GM18517 (cell line): ENCODE measurements at regions not wholly inside any gene's neighbourhood (a gene's known extent, or its start where the extent isn't known, plus 50 kb on each side); places are given as distances from the start of the nearest gene placed in this dataset.
A peak's percentile ranks its signal among the peaks of the same experiment; 100 is the strongest.
"Not testable (repeated sequence)": the region's sequence is repeated elsewhere in the genome, so short reads cannot be mapped to it uniquely, and the experiment has no call there.

Experiments used
- ATAC-seq: cut with Tn5 transposase; IDR thresholded peaks from one replicate; pipeline ENCODE4 v1.9.1; 2021; ENCODE audit warnings: mild to moderate bottlenecking, moderate library complexity; ENCODE audit not compliant: unreplicated experiment

- ATAC-seq: no peak
Observed at GRCh38 chr5:155826611-155827507, 500.1 kb upstream of the SGCD start.

DNA sequence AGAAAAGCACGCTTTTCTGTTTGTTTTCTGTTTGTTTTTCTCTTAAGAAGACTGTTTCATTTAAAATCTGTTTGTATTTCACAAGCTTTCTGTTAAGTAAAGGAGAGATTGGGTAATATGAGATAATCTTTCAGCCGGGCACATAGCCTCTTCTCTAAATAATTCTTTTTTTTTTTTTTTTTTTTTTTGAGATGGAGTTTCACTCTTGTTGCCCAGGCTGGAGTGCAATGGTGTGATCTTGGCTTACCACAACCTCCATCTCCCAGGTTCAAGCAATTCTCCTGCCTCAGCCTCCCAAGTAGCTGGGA lies 499.5 kb upstream of the SGCD start:
- ATAC-seq: not testable (repeated sequence)

DNA sequence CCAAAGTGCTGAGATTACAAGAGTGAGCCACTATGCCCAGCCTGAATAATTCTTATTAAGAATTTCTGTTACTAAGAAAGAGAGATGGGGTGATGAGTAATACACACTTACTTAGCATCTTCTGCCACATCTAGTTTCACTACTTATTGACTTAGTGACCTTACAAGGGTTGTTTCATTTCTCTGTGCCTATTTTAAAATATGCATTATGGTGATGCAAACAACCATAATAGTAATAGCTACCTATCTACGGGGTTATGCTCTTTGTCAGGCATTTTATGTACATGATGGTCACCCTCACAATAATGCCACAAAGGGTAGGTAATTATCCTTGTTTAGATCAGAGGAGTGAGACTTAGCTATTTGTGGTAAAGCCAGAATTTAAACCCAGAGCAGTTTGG lies 499.0 kb upstream of the SGCD start:
- ATAC-seq: peak; percentile 97

DNA sequence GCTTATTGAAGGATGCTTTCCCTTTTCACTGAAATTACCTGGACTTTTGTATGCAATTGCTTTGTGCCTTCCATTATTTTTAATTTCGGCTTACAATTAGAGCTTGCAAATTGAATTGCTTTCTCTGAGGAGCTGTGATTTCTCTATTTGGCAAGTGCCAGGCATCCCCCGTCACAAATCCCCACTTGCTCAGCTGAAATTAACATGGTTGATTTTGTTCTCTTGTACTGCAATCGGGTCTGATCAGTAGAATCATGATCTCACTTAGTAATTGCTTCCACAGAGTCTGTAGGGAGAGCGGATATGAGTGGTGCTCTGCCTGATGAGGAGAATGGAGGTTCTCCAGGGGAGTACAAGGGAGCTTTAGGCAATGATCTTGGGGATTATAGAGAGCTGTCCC lies 495.5 kb upstream of the SGCD start:
- ATAC-seq: no peak

- no peak for ATAC-seq
Observed at GRCh38 chr5:155833287-155833686, 493.7 kb upstream of the SGCD start.

GRCh38 chr5:155834271-155834975 lies 492.5 kb upstream of the SGCD start:
- ATAC-seq: no peak

DNA sequence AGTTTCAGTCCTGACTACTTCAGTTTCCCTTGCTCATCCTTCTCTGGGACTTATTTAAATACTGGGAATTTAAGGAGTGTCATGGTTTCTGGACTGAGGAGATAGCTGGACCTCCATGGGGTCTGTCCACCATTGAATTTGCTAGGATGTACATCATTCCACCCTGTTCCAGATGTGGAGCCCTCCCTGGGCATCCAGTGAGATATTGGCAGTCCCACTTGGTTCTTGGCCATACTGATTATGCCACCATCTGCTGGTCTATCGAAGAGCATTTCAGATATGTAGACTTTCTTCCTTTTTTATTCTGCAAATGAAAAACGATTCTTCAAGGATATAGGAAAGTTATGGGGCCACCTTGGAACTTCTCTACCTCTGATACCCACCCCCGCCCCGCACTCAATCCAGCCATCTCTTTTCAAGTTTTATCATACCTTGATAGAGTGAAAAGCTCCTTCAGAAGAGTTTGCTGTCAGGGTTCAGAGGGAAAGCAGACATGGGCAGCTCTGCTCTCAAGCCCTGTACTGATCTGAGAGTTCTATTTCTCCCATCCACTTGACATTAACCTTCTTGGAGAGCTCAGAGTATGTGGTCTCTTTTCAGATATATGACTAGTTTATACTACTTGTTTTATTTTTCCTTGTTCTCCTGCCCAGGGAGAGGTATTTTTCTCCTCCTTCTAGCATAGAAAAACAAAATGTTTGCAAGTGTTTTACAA lies 490.7 kb upstream of the SGCD start:
- no peak for ATAC-seq

- ATAC-seq: no peak
Observed at GRCh38 chr5:155838394-155838793, 488.6 kb upstream of the SGCD start.

GRCh38 chr5:155839251-155840037 lies 487.5 kb upstream of the SGCD start:
- ATAC-seq: no peak

- no peak for ATAC-seq
Observed at GRCh38 chr5:155844542-155844941, 482.4 kb upstream of the SGCD start.

GRCh38 chr5:155850370-155850769 lies 476.6 kb upstream of the SGCD start:
- no peak for ATAC-seq

GRCh38 chr5:155866971-155867370 lies 460.0 kb upstream of the SGCD start:
- ATAC-seq: no peak

GRCh38 chr5:155867522-155868088 lies 459.4 kb upstream of the SGCD start:
- ATAC-seq: no peak

DNA sequence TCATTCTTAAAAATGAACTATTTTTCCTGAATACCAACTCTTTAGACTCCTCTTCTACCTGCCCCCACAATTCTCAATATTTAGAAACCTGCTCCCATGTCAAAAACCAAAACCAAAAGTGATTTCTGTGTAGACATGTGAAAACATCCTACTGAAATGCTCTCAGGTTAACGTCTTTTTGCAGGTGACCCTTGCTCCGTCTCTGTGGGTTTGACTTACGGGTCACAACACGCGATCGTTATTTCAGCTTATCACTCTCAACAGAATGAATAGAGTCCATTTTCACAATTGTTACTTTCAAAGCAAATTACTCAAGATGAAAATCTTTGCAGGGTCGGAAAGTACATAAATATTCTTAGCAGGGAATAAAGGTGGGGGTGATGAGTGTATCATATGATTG lies 456.3 kb upstream of the SGCD start:
- ATAC-seq: no peak

- no peak for ATAC-seq
Observed at GRCh38 chr5:155871623-155872022, 455.3 kb upstream of the SGCD start.

DNA sequence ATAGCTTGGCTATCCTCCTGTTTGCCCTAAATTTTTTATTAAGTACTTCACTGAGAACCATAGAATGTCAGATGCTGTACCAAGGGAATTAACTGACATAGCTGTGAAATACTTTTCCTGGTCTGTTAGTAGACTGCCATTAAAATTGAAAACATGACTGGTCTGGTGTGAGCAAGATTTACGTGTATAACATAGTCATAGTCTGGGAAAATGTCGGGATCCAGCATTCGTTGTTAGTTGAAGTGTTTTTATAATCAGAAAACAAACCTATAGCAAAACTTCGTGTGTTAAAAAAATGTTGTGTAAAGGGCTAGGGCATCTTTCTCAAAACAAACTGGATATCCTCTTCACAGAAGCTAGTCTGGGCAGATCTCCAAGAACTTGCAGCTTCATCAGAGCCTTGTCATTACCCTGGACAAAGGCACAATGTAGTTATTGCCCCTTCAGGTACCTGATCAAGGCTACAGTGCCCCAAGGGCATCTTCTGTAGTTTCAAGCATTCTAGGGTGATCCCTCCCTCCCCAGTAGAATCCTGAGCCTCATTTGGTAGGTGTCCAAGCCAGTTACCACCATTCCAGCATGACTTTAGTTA lies 454.2 kb upstream of the SGCD start:
- no peak for ATAC-seq

DNA sequence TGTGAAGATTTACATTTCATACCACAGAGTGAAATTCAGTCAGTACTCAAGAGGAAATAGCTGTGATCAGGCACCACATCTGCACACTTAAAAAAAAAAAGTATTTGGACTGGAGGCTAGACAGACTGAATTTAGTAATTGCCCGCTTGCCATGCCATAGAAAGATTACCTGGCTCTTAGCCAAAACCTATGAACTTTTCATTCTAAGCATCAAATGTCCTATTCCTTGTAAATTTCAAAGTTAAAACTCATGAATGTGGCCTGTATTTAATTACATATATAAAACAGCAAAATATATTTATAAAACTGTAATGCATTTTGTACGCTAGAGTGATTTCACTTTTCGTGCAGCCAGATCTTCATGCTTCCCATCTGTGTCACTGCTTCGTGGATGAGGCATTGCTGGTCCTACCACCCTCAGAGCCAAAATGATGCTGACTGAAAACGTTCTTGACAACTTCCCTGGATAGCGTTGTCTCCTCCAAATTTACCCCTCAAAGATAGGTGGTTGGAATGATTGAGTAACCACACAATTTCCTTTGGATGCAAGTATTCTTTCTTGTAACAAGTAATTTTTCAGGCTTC lies 447.9 kb upstream of the SGCD start:
- ATAC-seq: no peak

- ATAC-seq: no peak
Observed at GRCh38 chr5:155884041-155884440, 442.9 kb upstream of the SGCD start.

- ATAC-seq: no peak
Observed at GRCh38 chr5:155885199-155885598, 441.8 kb upstream of the SGCD start.
